ENCODE measurements at regions not wholly inside any gene's neighbourhood (a gene's known extent, or its start where the extent isn't known, plus 50 kb on each side); places are given as distances from the start of the nearest gene placed in this dataset.

GRCh38 chr22:34294986-34295385 lies 374.7 kb upstream of the LARGE1 start:
- Histone ChIP-seq H3K36me3 (ENCODE audit: low read depth) (no peaks in the 10 kb centered on the region), H3K9me3 (no peaks in the 10 kb centered on the region), H3K4me3 (no peak overlapping the region), H3K4me1 (ENCODE audit: low read depth) (no peaks in the 10 kb centered on the region)
- no peak for TF ChIP-seq CTCF (IDR thresholded peaks at IDR 0.05)
- DNase-seq: no peak
- intact Hi-C loops (cut with DNase I, micrococcal nuclease): no loop called here
- ATAC-seq: no peak

- intact Hi-C loops (cut with DNase I, micrococcal nuclease): no loop called here
- DNase-seq: no peak
- Histone ChIP-seq H3K4me3 (no peak overlapping the region), H3K36me3 (ENCODE audit: low read depth) (no peaks in the 10 kb centered on the region), H3K4me1 (ENCODE audit: low read depth) (no peaks in the 10 kb centered on the region), H3K9me3 (no peaks in the 10 kb centered on the region)
- no peak for TF ChIP-seq CTCF (IDR thresholded peaks at IDR 0.05)
- ATAC-seq: no peak
These were observed 376.2 kb upstream of the LARGE1 start for GRCh38 chr22:34296461-34296860.

GRCh38 chr22:34297536-34298120 lies 377.4 kb upstream of the LARGE1 start:
- H3K4me1 ChIP-seq (ENCODE audit: low read depth): no peaks in the 10 kb centered on the region
- intact Hi-C loops (cut with DNase I, micrococcal nuclease): no loop called here
- no peak overlapping the region for H3K4me3 ChIP-seq
- TF ChIP-seq CTCF (IDR thresholded peaks at IDR 0.05): no peak
- no peaks in the 10 kb centered on the region for H3K36me3 ChIP-seq (ENCODE audit: low read depth)
- no peaks in the 10 kb centered on the region for H3K9me3 ChIP-seq
- ATAC-seq (no peak), DNase-seq (no peak)

GRCh38 chr22:34299496-34299895 lies 379.2 kb upstream of the LARGE1 start:
- Histone ChIP-seq H3K36me3 (ENCODE audit: low read depth) (no peaks in the 10 kb centered on the region), H3K4me1 (ENCODE audit: low read depth) (no peaks in the 10 kb centered on the region), H3K9me3 (no peaks in the 10 kb centered on the region), H3K4me3 (no peak overlapping the region)
- DNase-seq: no peak
- intact Hi-C loops (cut with DNase I, micrococcal nuclease): no loop called here
- no peak for TF ChIP-seq CTCF (IDR thresholded peaks at IDR 0.05)
- no peak for ATAC-seq

- no peaks in the 10 kb centered on the region for H3K36me3 ChIP-seq (ENCODE audit: low read depth)
- H3K4me3 ChIP-seq: no peak overlapping the region
- ATAC-seq (no peak), DNase-seq (no peak)
- no peaks in the 10 kb centered on the region for H3K4me1 ChIP-seq (ENCODE audit: low read depth)
- no peak for TF ChIP-seq CTCF (IDR thresholded peaks at IDR 0.05)
- intact Hi-C loops (cut with DNase I, micrococcal nuclease): no loop called here
- H3K9me3 ChIP-seq: no peaks in the 10 kb centered on the region
These were observed 381.3 kb upstream of the LARGE1 start for GRCh38 chr22:34301569-34301968.

- ATAC-seq (no peak), DNase-seq (no peak)
- Histone ChIP-seq H3K4me3 (no peak overlapping the region), H3K36me3 (ENCODE audit: low read depth) (no peaks in the 10 kb centered on the region), H3K9me3 (no peaks in the 10 kb centered on the region), H3K4me1 (ENCODE audit: low read depth) (no peaks in the 10 kb centered on the region)
- intact Hi-C loops (cut with DNase I, micrococcal nuclease): no loop called here
- TF ChIP-seq CTCF (IDR thresholded peaks at IDR 0.05): no peak
These were observed 383.4 kb upstream of the LARGE1 start for GRCh38 chr22:34303656-34304055.

Data from mucosa of descending colon (tissue), 3 donors.